ENCODE measurements at regions not wholly inside any gene's neighbourhood (a gene's known extent, or its start where the extent isn't known, plus 50 kb on each side); places are given as distances from the start of the nearest gene placed in this dataset.

GRCh38 chr15:93553167-93553935 lies 464.3 kb upstream of the RGMA start:
- H3K27me3 ChIP-seq (ENCODE audit: control insufficient read depth, insufficient read depth, low read length), result no peaks in the 10 kb centered on the region
- POLR2A ChIA-PET, result no interaction called here

GRCh38 chr15:93543093-93543492 lies 454.1 kb upstream of the RGMA start:
- DNase-seq (ENCODE audit: low read depth, low spot score), result no peak
- CTCF ChIA-PET, result no interaction called here
- no peak overlapping the region for H3K27ac ChIP-seq (ENCODE audit: low read depth, low read length)
- H3K27me3 ChIP-seq (ENCODE audit: control insufficient read depth, insufficient read depth, low read length), result no peaks in the 10 kb centered on the region
- POLR2A ChIA-PET, result no interaction called here
- no peak overlapping the region for H3K4me3 ChIP-seq (ENCODE audit: low read depth, low read length)
- TF ChIP-seq CTCF (IDR thresholded peaks at IDR 0.05; ENCODE audit: low read depth, low read length), result no peak
- H3K9me3 ChIP-seq (ENCODE audit: control insufficient read depth, insufficient read depth, low read length), result peaks cover 7% of the 10 kb centered on the region; the same call in 1 of the 2 replicates

More at GRCh38 chr15:93553167-93553935, 464.3 kb upstream of the RGMA start:
- Histone ChIP-seq H3K9me3 (ENCODE audit: control insufficient read depth, insufficient read depth, low read length) (peaks cover 10% of the 10 kb centered on the region; the same call in 1 of the 2 replicates), H3K27ac (ENCODE audit: low read depth, low read length) (no peak overlapping the region), H3K4me3 (ENCODE audit: low read depth, low read length) (no peak overlapping the region)
- TF ChIP-seq CTCF (IDR thresholded peaks at IDR 0.05; ENCODE audit: low read depth, low read length), result no peak
- CTCF ChIA-PET, result no interaction called here
- no peak for DNase-seq (ENCODE audit: low read depth, low spot score)

GRCh38 chr15:93527374-93528050 lies 438.5 kb upstream of the RGMA start:
- TF ChIP-seq CTCF (IDR thresholded peaks at IDR 0.05; ENCODE audit: low read depth, low read length), result no peak
- no peak for DNase-seq (ENCODE audit: low read depth, low spot score)
- CTCF ChIA-PET, result no interaction called here
- Histone ChIP-seq H3K27me3 (ENCODE audit: control insufficient read depth, insufficient read depth, low read length) (no peaks in the 10 kb centered on the region), H3K4me3 (ENCODE audit: low read depth, low read length) (no peak overlapping the region), H3K27ac (ENCODE audit: low read depth, low read length) (no peak overlapping the region), H3K9me3 (ENCODE audit: control insufficient read depth, insufficient read depth, low read length) (peaks cover 17% of the 10 kb centered on the region)
- POLR2A ChIA-PET, result no interaction called here

- ChIA-PET CTCF (no interaction called here), POLR2A (no interaction called here)
- no peak for TF ChIP-seq CTCF (IDR thresholded peaks at IDR 0.05; ENCODE audit: low read depth, low read length)
- Histone ChIP-seq H3K27ac (ENCODE audit: low read depth, low read length) (no peak overlapping the region), H3K27me3 (ENCODE audit: control insufficient read depth, insufficient read depth, low read length) (no peaks in the 10 kb centered on the region), H3K4me3 (ENCODE audit: low read depth, low read length) (no peak overlapping the region), H3K9me3 (ENCODE audit: control insufficient read depth, insufficient read depth, low read length) (peaks cover 20% of the 10 kb centered on the region)
- DNase-seq (ENCODE audit: low read depth, low spot score), result no peak
Observed at GRCh38 chr15:93524432-93524831, 435.4 kb upstream of the RGMA start.

GRCh38 chr15:93523481-93523880 lies 434.5 kb upstream of the RGMA start:
- Histone ChIP-seq H3K9me3 (ENCODE audit: control insufficient read depth, insufficient read depth, low read length) (peaks cover 16% of the 10 kb centered on the region), H3K4me3 (ENCODE audit: low read depth, low read length) (no peak overlapping the region), H3K27me3 (ENCODE audit: control insufficient read depth, insufficient read depth, low read length) (no peaks in the 10 kb centered on the region), H3K27ac (ENCODE audit: low read depth, low read length) (no peak overlapping the region)
- no peak for DNase-seq (ENCODE audit: low read depth, low spot score)
- no peak for TF ChIP-seq CTCF (IDR thresholded peaks at IDR 0.05; ENCODE audit: low read depth, low read length)
- CTCF ChIA-PET, result no interaction called here
- POLR2A ChIA-PET, result no interaction called here

All from AG04450 (cell line).